SK-N-SH treated with all-trans-retinoic acid at 6 μM for 48 hours (cell line): ENCODE measurements at regions not wholly inside any gene's neighbourhood (a gene's known extent, or its start where the extent isn't known, plus 50 kb on each side); places are given as distances from the start of the nearest gene placed in this dataset.
"Not testable (repeated sequence)": the region's sequence is repeated elsewhere in the genome, so short reads cannot be mapped to it uniquely, and the experiment has no call there.

Experiments used
- ATAC-seq: fragments of 200-7000 bp; cut with Tn5 transposase; 3 replicates; pipeline ENCODE4 v1.9.1; 2020; ENCODE audit warnings: mild to moderate bottlenecking, moderate library complexity
- ARNTL ChIP-seq: fragments of 450-650 bp; formaldehyde crosslinking; IDR thresholded peaks from 2 replicates; pipeline ENCODE4 v1.5.0; 2020; ENCODE audit warnings: low read depth, mild to moderate bottlenecking, moderate library complexity, borderline replicate concordance
- BACH2 ChIP-seq: fragments of 250-450 bp; sonication (Bioruptor Pico); IDR thresholded peaks from 2 replicates; pipeline ENCODE4 v1.9.0; 2021; ENCODE audit warnings: mild to moderate bottlenecking, borderline replicate concordance
- CSDC2 ChIP-seq: fragments of 250-450 bp; sonication (Bioruptor Pico); IDR thresholded peaks from 2 replicates; pipeline ENCODE4 v1.5.0; 2020; ENCODE audit warnings: mild to moderate bottlenecking, moderate library complexity
- CSRNP3 ChIP-seq: fragments of 250-450 bp; sonication (Bioruptor Pico); IDR thresholded peaks from 2 replicates; pipeline ENCODE4 v1.5.1; 2021; ENCODE audit warnings: mild to moderate bottlenecking, moderate library complexity
- ESRRG ChIP-seq: fragments of 250-450 bp; sonication (Bioruptor Pico); IDR thresholded peaks from 2 replicates; pipeline ENCODE4 v1.6.1; 2021; ENCODE audit warnings: mild to moderate bottlenecking
- ISL1 ChIP-seq: fragments of 250-450 bp; sonication (Bioruptor Pico); IDR thresholded peaks from 2 replicates; pipeline ENCODE4 v2.1.2; 2022; ENCODE audit warnings: mild to moderate bottlenecking, moderate library complexity
- OSR1 ChIP-seq: fragments of 250-450 bp; sonication (Bioruptor Pico); IDR thresholded peaks from 2 replicates; pipeline ENCODE4 v1.8.0; 2022; ENCODE audit warnings: moderate library complexity, mild to moderate bottlenecking, inconsistent platforms
- POU6F1 ChIP-seq: fragments of 250-450 bp; sonication (Bioruptor Pico); IDR thresholded peaks from 2 replicates; pipeline ENCODE4 v1.8.0; 2021; ENCODE audit warnings: low read depth, mild to moderate bottlenecking, moderate library complexity, borderline replicate concordance
- RARB ChIP-seq: fragments of 250-450 bp; sonication (Bioruptor Pico); IDR thresholded peaks from 2 replicates; pipeline ENCODE4 v1.8.0; 2021; ENCODE audit warnings: mild to moderate bottlenecking, moderate library complexity
- SNAI2 ChIP-seq: fragments of 250-450 bp; sonication (Bioruptor Pico); IDR thresholded peaks from 2 replicates; pipeline ENCODE4 v1.5.0; 2020; ENCODE audit warnings: mild to moderate bottlenecking, moderate library complexity
- TOX ChIP-seq: fragments of 250-450 bp; sonication (Bioruptor Pico); IDR thresholded peaks from 2 replicates; pipeline ENCODE4 v1.8.0; 2021; ENCODE audit warnings: mild to moderate bottlenecking, moderate library complexity, borderline replicate concordance
- TSHZ2 ChIP-seq: fragments of 250-450 bp; sonication (Bioruptor Pico); IDR thresholded peaks from 2 replicates; pipeline ENCODE4 v1.5.0; 2020; ENCODE audit warnings: mild to moderate bottlenecking, moderate library complexity
- ZC3H10 ChIP-seq: fragments of 250-450 bp; sonication (Bioruptor Pico); IDR thresholded peaks from 2 replicates; pipeline ENCODE4 v1.5.1; 2021; ENCODE audit warnings: mild to moderate bottlenecking, moderate library complexity
- ZFP3 ChIP-seq: fragments of 250-450 bp; sonication (Bioruptor Pico); IDR thresholded peaks from 2 replicates; pipeline ENCODE4 v1.5.0; 2020; ENCODE audit warnings: mild to moderate bottlenecking, moderate library complexity
- ZFP30 ChIP-seq: fragments of 450-650 bp; formaldehyde crosslinking; IDR thresholded peaks from 2 replicates; pipeline ENCODE4 v1.5.0; 2022; ENCODE audit warnings: mild to moderate bottlenecking, moderate library complexity
- ZNF565 ChIP-seq: fragments of 450-650 bp; formaldehyde crosslinking; conservative IDR thresholded peaks from 2 replicates; pipeline ENCODE4 v1.5.0; 2020; ENCODE audit warnings: low read depth, mild to moderate bottlenecking, moderate library complexity
- ZNF8 ChIP-seq: fragments of 450-650 bp; formaldehyde crosslinking; IDR thresholded peaks from 2 replicates; pipeline ENCODE4 v1.5.0; 2020; ENCODE audit warnings: mild to moderate bottlenecking, moderate library complexity
- TF ChIP-seq, protein P1 (sequence below): fragments of 250-450 bp; sonication (Bioruptor Pico); IDR thresholded peaks from 2 replicates; pipeline ENCODE4 v1.5.1; 2020; ENCODE audit warnings: low read depth, mild to moderate bottlenecking, moderate library complexity
- TF ChIP-seq, protein P2 (sequence below): fragments of 250-450 bp; sonication (Bioruptor Pico); IDR thresholded peaks from 2 replicates; pipeline ENCODE4 v1.8.0; 2020; ENCODE audit warnings: mild to moderate bottlenecking, moderate library complexity, borderline replicate concordance

DNA sequence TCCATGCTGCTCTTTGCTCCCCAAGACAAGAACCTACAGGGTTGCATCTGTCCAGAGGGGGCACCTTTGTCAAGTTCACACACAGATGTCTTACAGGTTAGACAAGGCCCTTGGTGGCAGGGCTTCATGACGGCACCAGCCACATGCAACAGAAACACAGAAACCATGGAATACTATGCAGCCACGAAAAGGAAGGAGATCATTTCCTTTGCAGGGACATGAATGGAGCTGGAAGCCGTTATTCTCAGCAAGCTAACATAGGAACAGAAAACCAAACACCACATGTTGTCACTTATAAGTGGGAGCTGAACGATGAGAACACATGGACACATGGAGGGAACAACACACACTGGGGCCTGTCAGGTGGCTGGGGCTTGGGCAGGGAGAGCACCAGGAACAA lies 85.1 kb upstream of the NDP start:
- no peak for ATAC-seq
- TF ChIP-seq POU6F1 (CRISPR knock-in tag) = no peak

DNA sequence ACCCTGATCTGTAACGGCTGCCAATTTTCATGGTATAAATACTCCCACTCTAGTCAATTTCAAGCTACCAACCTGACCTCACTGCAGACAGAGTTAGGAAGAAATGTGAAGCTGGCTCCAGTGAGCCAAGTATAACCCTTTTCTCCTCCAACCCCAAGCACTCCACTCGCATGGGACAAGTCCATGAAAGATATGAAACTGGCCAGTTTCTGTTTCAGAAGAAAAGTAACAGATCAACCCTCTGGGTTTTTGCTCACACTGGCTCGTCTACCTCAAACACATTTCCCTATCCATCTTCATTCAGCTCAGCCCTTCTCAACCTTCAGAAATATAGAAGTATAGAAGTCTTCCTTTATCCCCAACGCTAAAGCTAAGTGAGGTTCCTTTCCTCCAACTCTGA lies 82.4 kb upstream of the NDP start:
- ATAC-seq = no peak
- TF ChIP-seq CSRNP3 (no peak), ZFP30 (no peak), ARNTL (CRISPR knock-in tag) (no peak), POU6F1 (CRISPR knock-in tag) (no peak), SNAI2 (CRISPR knock-in tag) (no peak), OSR1 (CRISPR knock-in tag) (no peak), RARB (CRISPR knock-in tag) (no peak), ZFP3 (CRISPR knock-in tag) (no peak), ZC3H10 (CRISPR knock-in tag) (no peak), ESRRG (CRISPR knock-in tag) (no peak), ZNF565 (CRISPR knock-in tag) (no peak), CSDC2 (CRISPR knock-in tag) (no peak), ISL1 (no peak), TOX (CRISPR knock-in tag) (no peak)
- TF ChIP-seq, protein P1, sequence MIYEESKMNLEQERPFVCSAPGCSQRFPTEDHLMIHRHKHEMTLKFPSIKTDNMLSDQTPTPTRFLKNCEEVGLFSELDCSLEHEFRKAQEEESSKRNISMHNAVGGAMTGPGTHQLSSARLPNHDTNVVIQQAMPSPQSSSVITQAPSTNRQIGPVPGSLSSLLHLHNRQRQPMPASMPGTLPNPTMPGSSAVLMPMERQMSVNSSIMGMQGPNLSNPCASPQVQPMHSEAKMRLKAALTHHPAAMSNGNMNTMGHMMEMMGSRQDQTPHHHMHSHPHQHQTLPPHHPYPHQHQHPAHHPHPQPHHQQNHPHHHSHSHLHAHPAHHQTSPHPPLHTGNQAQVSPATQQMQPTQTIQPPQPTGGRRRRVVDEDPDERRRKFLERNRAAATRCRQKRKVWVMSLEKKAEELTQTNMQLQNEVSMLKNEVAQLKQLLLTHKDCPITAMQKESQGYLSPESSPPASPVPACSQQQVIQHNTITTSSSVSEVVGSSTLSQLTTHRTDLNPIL = no peak
- TF ChIP-seq, protein P2, sequence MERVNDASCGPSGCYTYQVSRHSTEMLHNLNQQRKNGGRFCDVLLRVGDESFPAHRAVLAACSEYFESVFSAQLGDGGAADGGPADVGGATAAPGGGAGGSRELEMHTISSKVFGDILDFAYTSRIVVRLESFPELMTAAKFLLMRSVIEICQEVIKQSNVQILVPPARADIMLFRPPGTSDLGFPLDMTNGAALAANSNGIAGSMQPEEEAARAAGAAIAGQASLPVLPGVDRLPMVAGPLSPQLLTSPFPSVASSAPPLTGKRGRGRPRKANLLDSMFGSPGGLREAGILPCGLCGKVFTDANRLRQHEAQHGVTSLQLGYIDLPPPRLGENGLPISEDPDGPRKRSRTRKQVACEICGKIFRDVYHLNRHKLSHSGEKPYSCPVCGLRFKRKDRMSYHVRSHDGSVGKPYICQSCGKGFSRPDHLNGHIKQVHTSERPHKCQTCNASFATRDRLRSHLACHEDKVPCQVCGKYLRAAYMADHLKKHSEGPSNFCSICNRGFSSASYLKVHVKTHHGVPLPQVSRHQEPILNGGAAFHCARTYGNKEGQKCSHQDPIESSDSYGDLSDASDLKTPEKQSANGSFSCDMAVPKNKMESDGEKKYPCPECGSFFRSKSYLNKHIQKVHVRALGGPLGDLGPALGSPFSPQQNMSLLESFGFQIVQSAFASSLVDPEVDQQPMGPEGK (CRISPR knock-in tag) = no peak

- no peak for ATAC-seq
- TF ChIP-seq ZNF8 (CRISPR knock-in tag) (no peak), ZNF565 (CRISPR knock-in tag) (no peak), ISL1 (no peak)
- TF ChIP-seq, all 23 proteins: peak for 0
Observed at GRCh38 chrX:44054863-44055601, 81.8 kb upstream of the NDP start.

- not testable (repeated sequence) for ATAC-seq
Observed at GRCh38 chrX:44045106-44045505, 71.9 kb upstream of the NDP start.

- TF ChIP-seq ARNTL (CRISPR knock-in tag) (no peak), SNAI2 (CRISPR knock-in tag) (no peak), TSHZ2 (no peak), BACH2 (no peak), ZFP30 (no peak)
- TF ChIP-seq, all 23 proteins: peak for 0
- ATAC-seq = no peak
Observed at GRCh38 chrX:44043496-44043895, 70.3 kb upstream of the NDP start.
